CD4-positive, alpha-beta memory T cell (primary cell): ENCODE measurements at regions not wholly inside any gene's neighbourhood (a gene's known extent, or its start where the extent isn't known, plus 50 kb on each side); places are given as distances from the start of the nearest gene placed in this dataset.
"Not testable (repeated sequence)": the region's sequence is repeated elsewhere in the genome, so short reads cannot be mapped to it uniquely, and the experiment has no call there.

ENCODE experiments used
- CTCF ChIA-PET: fragments of 350-600 bp; sonication (Branson Sonifier 250); formaldehyde crosslinking; loops from one replicate; lab custom pipeline; 2021; ENCODE audit warnings: inconsistent platforms; ENCODE audit not compliant: partially characterized antibody; lab: Charles Lee
- POLR2A ChIA-PET: fragments of 350-600 bp; sonication (Branson Sonifier 250); formaldehyde crosslinking; loops from one replicate; lab custom pipeline; 2021; ENCODE audit not compliant: partially characterized antibody; lab: Charles Lee
- DNase-seq, 5 donors: peaks; one replicate each; pipeline versions ENCODE4 v3.0.0 to v3.0.0-alpha.2; 2020 to 2022; ENCODE audit warnings: mixed read lengths in 1 of 5
- H3K27ac ChIP-seq: one replicate; pipeline ENCODE4 v1.7.0; 2013; ENCODE audit warnings: low read depth, low read length
- H3K27me3 ChIP-seq: 2 replicates; pipeline ENCODE4 v1.7.0; 2013; ENCODE audit warnings: mild to moderate bottlenecking, low read length, moderate library complexity; ENCODE audit not compliant: insufficient read depth
- H3K36me3 ChIP-seq: 2 replicates; pipeline ENCODE4 v1.7.0; 2013; ENCODE audit warnings: mild to moderate bottlenecking, low read length, moderate library complexity; ENCODE audit not compliant: insufficient read depth
- H3K4me1 ChIP-seq: 2 replicates; pipeline ENCODE4 v1.7.0; 2013; ENCODE audit warnings: mild to moderate bottlenecking, low read length, moderate library complexity; ENCODE audit not compliant: insufficient read depth
- H3K4me3 ChIP-seq, 2 donors: one replicate each; pipeline ENCODE4 v1.7.0; 2013; ENCODE audit warnings: low read length in 2 of 2, mild to moderate bottlenecking in 1 of 2
- H3K9me3 ChIP-seq, 2 donors: one replicate each; pipeline ENCODE4 v1.7.0; 2013; ENCODE audit warnings: low read length in 2 of 2, control low read depth in 1 of 2; ENCODE audit not compliant: control insufficient read depth in 1 of 2
- H3K27ac Mint-ChIP-seq, 7 donors: one replicate each; pipeline ENCODE4 v1.8.0; 2020 to 2021; ENCODE audit warnings: mixed read lengths in 7 of 7, mild to moderate bottlenecking in 6 of 7, inconsistent platforms in 3 of 7, moderate library complexity in 3 of 7
- H3K27me3 Mint-ChIP-seq, 2 donors: one replicate each; pipeline ENCODE4 v1.8.0; 2020 to 2021; ENCODE audit warnings: mixed read lengths in 2 of 2
- H3K36me3 Mint-ChIP-seq, 2 donors: one replicate each; pipeline ENCODE4 v1.8.0; 2020 to 2021; ENCODE audit warnings: mixed read lengths in 2 of 2, inconsistent platforms in 1 of 2, mild to moderate bottlenecking in 1 of 2
- H3K4me1 Mint-ChIP-seq, 4 donors: one replicate each; pipeline ENCODE4 v1.8.0; 2020 to 2021; ENCODE audit warnings: mixed read lengths in 4 of 4, mild to moderate bottlenecking in 1 of 4
- H3K4me3 Mint-ChIP-seq, 8 donors: one replicate each; pipeline ENCODE4 v1.8.0; 2020 to 2021; ENCODE audit warnings: mixed read lengths in 8 of 8, mild to moderate bottlenecking in 7 of 8, moderate library complexity in 6 of 8, inconsistent platforms in 3 of 8
- H3K9me3 Mint-ChIP-seq, 8 donors: one replicate each; pipeline ENCODE4 v1.8.0; 2020 to 2021; ENCODE audit warnings: mixed read lengths in 8 of 8, mild to moderate bottlenecking in 5 of 8, inconsistent platforms in 3 of 8, moderate library complexity in 1 of 8
- intact Hi-C: fragments of 100-400 bp; cut with micrococcal nuclease; formaldehyde crosslinking; loops from one replicate; pipeline ENCODE4 v1.15.1; 2023

GRCh38 chrX:110519501-110519900, 160.9 kb downstream of the RTL9 start:
- H3K9me3 Mint-ChIP-seq = no peaks in the 10 kb centered on the region
- no peaks in the 10 kb centered on the region for H3K36me3 Mint-ChIP-seq
- no peaks in the 10 kb centered on the region for H3K36me3 ChIP-seq
- intact Hi-C loops = no loop called here
- no peak for DNase-seq
- no peaks in the 10 kb centered on the region for H3K4me1 Mint-ChIP-seq
- ChIA-PET POLR2A (no interaction called here), CTCF (no interaction called here)
- no peaks in the 10 kb centered on the region for H3K9me3 ChIP-seq
- H3K4me3 ChIP-seq = no peak overlapping the region
- H3K27me3 ChIP-seq = no peaks in the 10 kb centered on the region
- no peak overlapping the region for H3K27ac ChIP-seq
- H3K27ac Mint-ChIP-seq = no peak overlapping the region
- no peak overlapping the region for H3K4me3 Mint-ChIP-seq
- peaks cover 0 to 3% of the 10 kb centered on the region in 2 donors for H3K27me3 Mint-ChIP-seq
- no peaks in the 10 kb centered on the region for H3K4me1 ChIP-seq

DNA sequence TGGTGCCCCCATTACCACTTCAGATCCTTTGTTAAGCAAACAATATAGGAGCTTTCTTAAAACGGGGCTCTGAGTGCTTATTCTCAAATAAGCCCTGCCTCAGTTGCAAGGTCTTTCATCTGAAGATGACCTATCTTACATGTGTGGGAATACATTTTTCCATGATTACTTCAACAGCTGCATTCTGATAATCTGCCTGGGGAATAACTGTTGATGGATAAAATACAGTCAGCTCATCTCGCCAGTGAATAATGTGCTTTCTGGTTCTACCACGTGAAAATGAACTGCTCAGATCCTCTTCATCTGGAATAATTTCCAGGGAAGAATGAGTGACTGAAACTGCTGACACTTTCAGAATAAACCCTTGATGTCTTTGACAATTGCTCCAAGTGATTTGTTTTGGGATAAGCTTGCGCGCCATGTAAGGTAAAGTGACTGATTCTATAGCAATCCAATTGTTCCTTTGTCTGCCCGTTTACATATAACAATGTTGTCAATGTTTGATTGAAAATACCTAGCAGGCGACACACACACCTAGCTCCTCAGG, 161.3 kb downstream of the RTL9 start:
- CTCF ChIA-PET = no interaction called here
- H3K27me3 ChIP-seq = no peaks in the 10 kb centered on the region
- no peak overlapping the region for H3K4me3 Mint-ChIP-seq
- H3K27ac ChIP-seq = no peak overlapping the region
- no peaks in the 10 kb centered on the region for H3K9me3 Mint-ChIP-seq
- no peak overlapping the region for H3K4me3 ChIP-seq
- no peaks in the 10 kb centered on the region for H3K4me1 ChIP-seq
- POLR2A ChIA-PET = no interaction called here
- H3K36me3 ChIP-seq = no peaks in the 10 kb centered on the region
- H3K4me1 Mint-ChIP-seq = no peaks in the 10 kb centered on the region
- no peak for DNase-seq
- peaks cover 0 to 3% of the 10 kb centered on the region in 2 donors for H3K27me3 Mint-ChIP-seq
- H3K27ac Mint-ChIP-seq = no peak overlapping the region
- no peaks in the 10 kb centered on the region for H3K9me3 ChIP-seq
- intact Hi-C loops = no loop called here
- H3K36me3 Mint-ChIP-seq = no peaks in the 10 kb centered on the region

DNA sequence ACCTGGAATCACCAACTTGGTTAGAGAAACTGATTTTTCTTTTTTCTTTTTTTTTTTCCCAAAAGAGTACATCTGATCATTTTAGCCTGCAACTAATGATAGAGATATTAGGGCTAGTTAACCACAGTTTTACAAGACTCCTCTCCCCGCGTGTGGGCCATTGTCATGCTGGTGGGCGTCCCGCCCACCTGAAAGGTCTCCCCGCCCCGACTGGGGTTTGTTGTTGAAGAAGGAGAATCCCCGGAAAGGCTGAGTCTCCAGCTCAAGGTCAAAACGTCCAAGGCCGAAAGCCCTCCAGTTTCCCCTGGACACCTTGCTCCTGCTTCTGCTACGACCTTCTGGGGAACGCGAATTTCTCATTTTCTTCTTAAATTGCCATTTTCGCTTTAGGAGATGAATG, 162.0 kb downstream of the RTL9 start:
- H3K27me3 ChIP-seq, H3K4me1 ChIP-seq, H3K4me3 ChIP-seq, DNase-seq, H3K4me1 Mint-ChIP-seq, H3K4me3 Mint-ChIP-seq, H3K27ac ChIP-seq, H3K9me3 Mint-ChIP-seq, H3K36me3 Mint-ChIP-seq, intact Hi-C loops, CTCF ChIA-PET, H3K9me3 ChIP-seq, POLR2A ChIA-PET, H3K27ac Mint-ChIP-seq, H3K27me3 Mint-ChIP-seq, H3K36me3 ChIP-seq: not testable (repeated sequence)

DNA sequence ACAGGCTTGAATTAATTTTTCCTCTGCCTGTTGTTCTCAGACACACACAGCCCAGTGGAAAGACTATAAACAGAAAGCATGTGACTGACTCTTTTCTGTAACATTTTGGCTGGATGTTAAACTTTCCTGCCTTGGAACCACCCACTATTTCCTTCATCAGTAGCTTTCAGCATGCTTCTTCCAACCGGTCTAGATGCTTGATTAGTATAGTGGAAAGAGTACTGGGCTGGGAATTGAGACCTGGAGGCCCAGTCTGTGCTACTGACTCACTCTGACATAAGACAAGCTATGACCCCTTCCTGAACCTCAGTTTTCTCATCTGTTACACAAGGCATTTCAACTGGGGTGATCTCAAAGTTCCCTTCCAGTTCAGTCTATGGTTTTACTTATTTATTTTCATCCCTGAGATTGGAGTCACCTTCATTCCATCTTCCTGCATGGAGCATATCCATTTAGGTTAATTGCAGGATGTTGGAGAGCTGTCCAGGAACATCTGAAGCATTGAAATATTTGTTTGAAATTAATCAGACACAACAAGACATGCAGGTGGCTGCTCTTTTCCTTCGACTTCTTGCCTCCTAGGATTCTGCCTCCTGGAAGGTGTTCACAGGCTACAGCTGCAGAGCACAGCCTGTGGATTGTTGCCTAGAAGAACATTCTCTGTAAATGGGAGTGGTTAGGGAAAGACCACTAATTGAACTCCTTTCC, 173.4 kb downstream of the RTL9 start:
- intact Hi-C loops = no loop called here
- Histone ChIP-seq H3K9me3 (no peaks in the 10 kb centered on the region), H3K27ac (no peak overlapping the region), H3K36me3 (no peaks in the 10 kb centered on the region), H3K27me3 (no peaks in the 10 kb centered on the region), H3K4me3 (no peak overlapping the region), H3K4me1 (no peaks in the 10 kb centered on the region)
- no peaks in the 10 kb centered on the region for H3K36me3 Mint-ChIP-seq
- ChIA-PET POLR2A (no interaction called here), CTCF (no interaction called here)
- no peak for DNase-seq
- H3K4me3 Mint-ChIP-seq = no peak overlapping the region
- H3K4me1 Mint-ChIP-seq = no peaks in the 10 kb centered on the region
- H3K27me3 Mint-ChIP-seq = no peaks in the 10 kb centered on the region
- no peak overlapping the region for H3K27ac Mint-ChIP-seq
- peaks cover 0 to 3% (median 0%) of the 10 kb centered on the region in 8 donors for H3K9me3 Mint-ChIP-seq

DNA sequence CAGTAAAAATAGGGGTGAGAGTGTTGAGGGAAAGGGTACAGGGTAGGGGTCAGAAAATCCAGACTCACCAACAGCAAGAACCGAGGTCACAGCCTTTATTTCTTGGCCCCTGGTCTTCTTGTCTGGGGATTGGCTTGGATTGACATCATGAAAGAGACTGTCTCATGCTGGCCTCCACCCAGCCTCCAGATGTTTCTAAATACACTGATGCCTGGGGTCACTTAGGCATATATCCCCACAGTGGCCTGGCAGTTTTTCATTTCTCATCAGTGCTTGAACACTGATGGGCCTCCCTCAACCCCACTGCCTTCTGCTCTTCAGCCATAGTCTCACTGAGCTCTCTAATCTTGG, 173.9 kb downstream of the RTL9 start:
- Histone ChIP-seq H3K27me3 (no peaks in the 10 kb centered on the region), H3K9me3 (no peaks in the 10 kb centered on the region), H3K36me3 (no peaks in the 10 kb centered on the region), H3K27ac (no peak overlapping the region), H3K4me3 (no peak overlapping the region), H3K4me1 (no peaks in the 10 kb centered on the region)
- Mint-ChIP-seq H3K4me1 (no peaks in the 10 kb centered on the region), H3K4me3 (no peak overlapping the region), H3K27ac (no peak overlapping the region), H3K36me3 (no peaks in the 10 kb centered on the region), H3K9me3 (peaks cover 0 to 3% (median 0%) of the 10 kb centered on the region in 8 donors), H3K27me3 (no peaks in the 10 kb centered on the region)
- intact Hi-C loops = no loop called here
- CTCF ChIA-PET = no interaction called here
- DNase-seq = no peak
- POLR2A ChIA-PET = no interaction called here

DNA sequence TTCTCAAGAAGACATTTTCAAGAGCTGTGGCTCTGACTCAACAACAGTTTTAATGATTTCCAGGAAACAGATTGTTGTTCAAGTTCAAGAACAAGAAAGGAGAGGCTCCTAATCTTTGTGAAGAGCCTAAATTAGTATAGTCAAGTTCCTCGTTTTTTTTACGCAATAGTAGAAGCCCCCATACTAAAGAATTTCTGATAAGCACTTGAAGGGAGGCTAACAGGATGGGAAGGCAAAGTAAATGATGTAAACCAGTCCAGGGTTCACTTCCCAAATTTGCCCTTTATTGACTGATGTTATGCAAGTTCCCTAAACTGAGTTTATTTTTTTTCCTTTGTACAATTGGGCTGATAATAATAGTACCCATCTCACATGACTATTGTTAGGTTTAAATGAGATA, 178.2 kb downstream of the RTL9 start:
- H3K36me3 Mint-ChIP-seq = no peaks in the 10 kb centered on the region
- H3K4me1 Mint-ChIP-seq = no peaks in the 10 kb centered on the region
- H3K27ac ChIP-seq = no peak overlapping the region
- intact Hi-C loops = no loop called here
- DNase-seq = no peak
- no peak overlapping the region for H3K27ac Mint-ChIP-seq
- H3K27me3 ChIP-seq = no peaks in the 10 kb centered on the region
- POLR2A ChIA-PET = no interaction called here
- H3K9me3 ChIP-seq = no peaks in the 10 kb centered on the region
- CTCF ChIA-PET = no interaction called here
- H3K4me1 ChIP-seq = no peaks in the 10 kb centered on the region
- H3K4me3 Mint-ChIP-seq = no peak overlapping the region
- H3K27me3 Mint-ChIP-seq = no peaks in the 10 kb centered on the region
- no peak overlapping the region for H3K4me3 ChIP-seq
- H3K9me3 Mint-ChIP-seq = peaks cover 0 to 7% (median 0%) of the 10 kb centered on the region in 8 donors
- H3K36me3 ChIP-seq = no peaks in the 10 kb centered on the region

GRCh38 chrX:110541266-110541665, 182.6 kb downstream of the RTL9 start:
- Histone ChIP-seq H3K4me1 (no peaks in the 10 kb centered on the region), H3K9me3 (no peaks in the 10 kb centered on the region), H3K4me3 (no peak overlapping the region), H3K36me3 (no peaks in the 10 kb centered on the region), H3K27me3 (no peaks in the 10 kb centered on the region), H3K27ac (no peak overlapping the region)
- H3K4me3 Mint-ChIP-seq = no peak overlapping the region
- no peak overlapping the region for H3K27ac Mint-ChIP-seq
- ChIA-PET POLR2A (no interaction called here), CTCF (no interaction called here)
- intact Hi-C loops = no loop called here
- H3K4me1 Mint-ChIP-seq = no peaks in the 10 kb centered on the region
- DNase-seq = no peak
- peaks cover 0 to 7% (median 0%) of the 10 kb centered on the region in 8 donors for H3K9me3 Mint-ChIP-seq
- no peaks in the 10 kb centered on the region for H3K36me3 Mint-ChIP-seq
- peaks cover 0 to 1% of the 10 kb centered on the region in 2 donors for H3K27me3 Mint-ChIP-seq
